ENCODE measurements at regions not wholly inside any gene's neighbourhood (a gene's known extent, or its start where the extent isn't known, plus 50 kb on each side); places are given as distances from the start of the nearest gene placed in this dataset.

DNA sequence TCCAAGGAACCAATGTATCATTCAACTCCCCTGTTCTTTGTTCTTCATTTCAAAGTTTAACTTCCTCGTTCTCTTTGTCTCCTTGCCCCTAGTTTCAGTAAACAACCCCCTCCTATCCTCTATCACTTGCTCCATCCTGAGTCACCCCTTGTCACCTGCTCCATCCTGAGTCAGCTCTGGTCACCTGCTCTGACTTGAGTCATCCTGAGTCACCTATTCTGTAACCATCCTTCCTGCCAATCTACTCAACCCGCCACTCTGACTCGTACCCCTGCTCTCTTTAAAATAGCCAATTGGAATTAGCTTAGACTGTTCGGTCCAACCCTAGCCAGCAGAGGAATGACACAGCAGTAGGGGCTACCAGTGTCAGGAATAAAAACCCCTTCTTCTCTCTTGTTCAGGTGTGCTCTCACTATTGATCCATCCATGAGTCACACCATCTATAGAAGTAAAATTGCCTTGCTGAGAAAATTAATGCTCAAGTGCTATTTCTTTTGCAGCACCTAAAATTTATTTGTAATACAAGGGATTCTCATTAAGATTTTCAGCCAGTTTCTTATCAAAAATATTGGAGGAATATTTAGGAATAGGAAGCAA, 326.8 kb downstream of the AKAIN1 start:
- DNase-seq (ENCODE audit: low spot score in 2 of 2, unreplicated experiment in 2 of 2): no peak
- Mint-ChIP-seq H3K4me3 (no peak overlapping the region), H3K9me3 (peaks cover 50% of the 10 kb centered on the region), H3K36me3 (no peaks in the 10 kb centered on the region), H3K27ac (no peak overlapping the region), H3K4me1 (no peaks in the 10 kb centered on the region), H3K27me3 (ENCODE audit: low read depth) (no peaks in the 10 kb centered on the region)
- no peak for TF ChIP-seq CTCF (IDR thresholded peaks at IDR 0.05; ENCODE audit: unreplicated experiment)

GRCh38 chr18:4869155-4869554, 327.9 kb downstream of the AKAIN1 start:
- Mint-ChIP-seq H3K27ac (no peak overlapping the region), H3K27me3 (ENCODE audit: low read depth) (no peaks in the 10 kb centered on the region), H3K36me3 (no peaks in the 10 kb centered on the region), H3K4me1 (no peaks in the 10 kb centered on the region), H3K4me3 (no peak overlapping the region), H3K9me3 (peaks cover 47% of the 10 kb centered on the region)
- no peak for DNase-seq (ENCODE audit: low spot score in 2 of 2, unreplicated experiment in 2 of 2)
- no peak for TF ChIP-seq CTCF (IDR thresholded peaks at IDR 0.05; ENCODE audit: unreplicated experiment)

GRCh38 chr18:4858379-4859127, 338.5 kb downstream of the AKAIN1 start:
- no peak for TF ChIP-seq CTCF (IDR thresholded peaks at IDR 0.05; ENCODE audit: unreplicated experiment)
- H3K4me3 Mint-ChIP-seq: no peak overlapping the region
- H3K27ac Mint-ChIP-seq: no peak overlapping the region
- no peaks in the 10 kb centered on the region for H3K36me3 Mint-ChIP-seq
- peaks cover 4% of the 10 kb centered on the region for H3K9me3 Mint-ChIP-seq
- H3K27me3 Mint-ChIP-seq (ENCODE audit: low read depth): peaks cover 4% of the 10 kb centered on the region
- H3K4me1 Mint-ChIP-seq: no peaks in the 10 kb centered on the region
- DNase-seq (ENCODE audit: low spot score in 2 of 2, unreplicated experiment in 2 of 2): no peak

DNA sequence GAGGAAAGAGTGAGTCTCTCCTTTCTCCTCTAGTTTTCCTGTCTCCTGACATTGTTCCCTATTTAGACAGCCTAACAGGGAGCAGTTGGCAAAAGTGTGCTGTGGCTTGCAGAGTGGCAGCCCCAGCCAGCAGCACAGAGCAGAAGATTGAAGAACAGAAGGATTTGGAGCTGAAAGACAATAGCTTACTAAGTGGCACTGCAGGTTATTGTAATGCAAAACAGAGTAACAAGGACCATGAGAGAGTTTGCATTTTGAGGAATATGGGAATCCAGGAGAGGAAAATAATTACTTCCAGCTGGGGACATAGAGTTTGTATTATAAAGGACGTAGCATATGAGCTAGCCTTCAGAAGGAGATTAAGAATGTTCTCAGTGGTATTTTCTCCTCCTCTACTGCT, 342.4 kb downstream of the AKAIN1 start:
- no peak for DNase-seq (ENCODE audit: low spot score in 2 of 2, unreplicated experiment in 2 of 2)
- Mint-ChIP-seq H3K9me3 (no peaks in the 10 kb centered on the region), H3K36me3 (no peaks in the 10 kb centered on the region), H3K27ac (no peak overlapping the region), H3K27me3 (ENCODE audit: low read depth) (peaks cover 4% of the 10 kb centered on the region), H3K4me1 (no peaks in the 10 kb centered on the region), H3K4me3 (no peak overlapping the region)
- TF ChIP-seq CTCF (IDR thresholded peaks at IDR 0.05; ENCODE audit: unreplicated experiment): no peak

DNA sequence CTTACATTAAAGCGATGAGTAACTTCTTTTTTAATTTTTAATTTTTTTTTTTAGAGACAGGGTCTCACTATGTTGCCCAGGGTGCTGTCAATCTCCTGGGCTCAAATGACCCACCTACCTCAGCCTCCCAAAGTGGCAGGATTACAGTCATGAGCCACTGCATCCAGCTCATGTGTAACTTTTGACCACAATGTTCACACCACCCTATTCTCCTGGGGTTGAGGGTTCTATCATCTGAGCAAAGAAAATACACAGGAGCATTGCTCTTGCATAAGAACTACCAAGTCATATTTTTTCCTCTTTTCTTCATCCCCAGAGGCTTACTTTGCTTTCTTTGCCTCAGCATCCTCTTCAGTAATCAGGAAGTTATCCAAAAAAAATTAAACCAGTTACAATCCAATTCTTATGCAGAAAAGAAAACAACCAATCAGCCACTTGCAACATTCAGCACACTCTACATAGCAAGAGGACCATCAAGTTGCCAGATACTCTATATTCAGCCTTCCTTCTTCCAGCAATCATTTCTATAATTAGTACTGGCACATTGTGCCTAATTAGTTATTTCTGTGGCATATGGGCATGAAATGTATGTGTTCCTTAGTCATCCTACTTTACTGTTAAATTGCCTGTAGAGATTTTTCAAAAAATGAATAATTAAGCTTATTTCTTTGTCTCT, 345.6 kb downstream of the AKAIN1 start:
- H3K9me3 Mint-ChIP-seq: no peaks in the 10 kb centered on the region
- no peak overlapping the region for H3K4me3 Mint-ChIP-seq
- H3K36me3 Mint-ChIP-seq: no peaks in the 10 kb centered on the region
- no peak for TF ChIP-seq CTCF (IDR thresholded peaks at IDR 0.05; ENCODE audit: unreplicated experiment)
- no peak for DNase-seq (ENCODE audit: low spot score in 2 of 2, unreplicated experiment in 2 of 2)
- no peak overlapping the region for H3K27ac Mint-ChIP-seq
- H3K27me3 Mint-ChIP-seq (ENCODE audit: low read depth): peaks cover 7% of the 10 kb centered on the region
- H3K4me1 Mint-ChIP-seq: no peaks in the 10 kb centered on the region
